PFSK-1 (cell line): ENCODE measurements at regions not wholly inside any gene's neighbourhood (a gene's known extent, or its start where the extent isn't known, plus 50 kb on each side); places are given as distances from the start of the nearest gene placed in this dataset.

Experiments
- FOXP2 ChIP-seq: optimal IDR thresholded peaks from 2 replicates; pipeline ENCODE3; 2011; ENCODE audit warnings: borderline replicate concordance, control low read depth, inconsistent platforms; ENCODE audit not compliant: insufficient read depth; ENCODE audit errors: extremely low read length, extremely low read depth
- POLR2AphosphoS5 ChIP-seq: IDR thresholded peaks from 2 replicates; pipeline ENCODE4 v1.6.1; 2012; ENCODE audit warnings: low read depth, mild to moderate bottlenecking, control low read depth, low read length, moderate library complexity
- SIN3A ChIP-seq: IDR thresholded peaks from 2 replicates; pipeline ENCODE4 v1.6.1; 2012; ENCODE audit warnings: mild to moderate bottlenecking, low read length, moderate library complexity, borderline replicate concordance; ENCODE audit not compliant: insufficient read depth
- TAF1 ChIP-seq: IDR thresholded peaks from 2 replicates; pipeline ENCODE4 v1.6.1; 2012; ENCODE audit warnings: low read length, control low read depth, borderline replicate concordance; ENCODE audit not compliant: insufficient read depth
- TF ChIP-seq, protein P1 (sequence below), 2 experiments: IDR thresholded peaks; 2 replicates each; pipeline versions ENCODE4 v1.6.1 to v1.8.0; 2011 to 2012; ENCODE audit warnings: low read depth in 2 of 2, low read length in 2 of 2, control low read depth in 1 of 2, inconsistent platforms in 1 of 2, mild to moderate bottlenecking in 1 of 2, moderate library complexity in 1 of 2; ENCODE audit not compliant: insufficient read depth in 1 of 2

DNA sequence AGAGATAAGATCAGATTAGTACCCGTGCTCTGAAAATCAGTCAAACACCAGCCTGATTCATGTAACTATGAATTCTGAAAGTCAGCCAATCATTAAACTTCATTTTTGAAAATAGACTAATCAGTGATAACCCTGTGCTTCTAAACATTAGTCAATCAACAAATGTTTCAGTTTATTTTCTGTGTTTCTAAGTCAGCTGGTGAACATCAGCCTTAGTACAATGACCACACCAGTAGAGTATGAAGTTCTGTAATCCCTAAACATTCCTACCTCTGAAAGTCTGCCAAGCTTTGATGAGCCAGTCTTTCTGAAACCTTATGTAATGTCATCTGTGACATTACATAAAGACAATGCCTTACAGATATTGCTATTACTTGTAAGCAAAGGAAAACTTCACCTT is 807.4 kb upstream of the CRIM1 start:
- TF ChIP-seq TAF1 (no peak), POLR2AphosphoS5 (no peak), FOXP2 (no peak), SIN3A (no peak)
- TF ChIP-seq, protein P1, sequence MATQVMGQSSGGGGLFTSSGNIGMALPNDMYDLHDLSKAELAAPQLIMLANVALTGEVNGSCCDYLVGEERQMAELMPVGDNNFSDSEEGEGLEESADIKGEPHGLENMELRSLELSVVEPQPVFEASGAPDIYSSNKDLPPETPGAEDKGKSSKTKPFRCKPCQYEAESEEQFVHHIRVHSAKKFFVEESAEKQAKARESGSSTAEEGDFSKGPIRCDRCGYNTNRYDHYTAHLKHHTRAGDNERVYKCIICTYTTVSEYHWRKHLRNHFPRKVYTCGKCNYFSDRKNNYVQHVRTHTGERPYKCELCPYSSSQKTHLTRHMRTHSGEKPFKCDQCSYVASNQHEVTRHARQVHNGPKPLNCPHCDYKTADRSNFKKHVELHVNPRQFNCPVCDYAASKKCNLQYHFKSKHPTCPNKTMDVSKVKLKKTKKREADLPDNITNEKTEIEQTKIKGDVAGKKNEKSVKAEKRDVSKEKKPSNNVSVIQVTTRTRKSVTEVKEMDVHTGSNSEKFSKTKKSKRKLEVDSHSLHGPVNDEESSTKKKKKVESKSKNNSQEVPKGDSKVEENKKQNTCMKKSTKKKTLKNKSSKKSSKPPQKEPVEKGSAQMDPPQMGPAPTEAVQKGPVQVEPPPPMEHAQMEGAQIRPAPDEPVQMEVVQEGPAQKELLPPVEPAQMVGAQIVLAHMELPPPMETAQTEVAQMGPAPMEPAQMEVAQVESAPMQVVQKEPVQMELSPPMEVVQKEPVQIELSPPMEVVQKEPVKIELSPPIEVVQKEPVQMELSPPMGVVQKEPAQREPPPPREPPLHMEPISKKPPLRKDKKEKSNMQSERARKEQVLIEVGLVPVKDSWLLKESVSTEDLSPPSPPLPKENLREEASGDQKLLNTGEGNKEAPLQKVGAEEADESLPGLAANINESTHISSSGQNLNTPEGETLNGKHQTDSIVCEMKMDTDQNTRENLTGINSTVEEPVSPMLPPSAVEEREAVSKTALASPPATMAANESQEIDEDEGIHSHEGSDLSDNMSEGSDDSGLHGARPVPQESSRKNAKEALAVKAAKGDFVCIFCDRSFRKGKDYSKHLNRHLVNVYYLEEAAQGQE (IDR thresholded peaks at IDR 0.05; ENCODE audit: insufficient read depth in 1 of 2, low read depth in 2 of 2, low read length in 2 of 2): no peak

DNA sequence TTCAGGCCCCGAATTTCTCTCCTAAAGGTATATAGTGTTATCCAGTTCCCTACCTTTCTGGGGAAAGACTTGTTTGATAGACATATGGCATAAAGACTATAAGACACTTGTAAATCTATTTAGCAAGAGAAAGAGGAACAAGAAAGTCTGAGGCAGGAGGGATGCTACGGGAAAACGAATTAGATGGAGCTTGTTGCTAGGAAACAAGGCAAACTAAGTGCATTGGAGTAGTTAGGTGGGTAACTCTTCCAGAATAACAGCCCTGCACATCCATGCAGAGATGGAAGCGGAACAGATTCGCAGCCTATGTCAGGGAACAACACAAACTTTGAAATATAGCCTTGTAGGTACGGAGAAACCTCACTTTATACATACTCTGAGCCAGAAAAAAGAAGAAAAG is 810.3 kb upstream of the CRIM1 start:
- TF ChIP-seq TAF1 (no peak), SIN3A (no peak), FOXP2 (no peak), POLR2AphosphoS5 (no peak)
- TF ChIP-seq, protein P1 (IDR thresholded peaks at IDR 0.05; ENCODE audit: insufficient read depth in 1 of 2, low read depth in 2 of 2, low read length in 2 of 2): no peak

DNA sequence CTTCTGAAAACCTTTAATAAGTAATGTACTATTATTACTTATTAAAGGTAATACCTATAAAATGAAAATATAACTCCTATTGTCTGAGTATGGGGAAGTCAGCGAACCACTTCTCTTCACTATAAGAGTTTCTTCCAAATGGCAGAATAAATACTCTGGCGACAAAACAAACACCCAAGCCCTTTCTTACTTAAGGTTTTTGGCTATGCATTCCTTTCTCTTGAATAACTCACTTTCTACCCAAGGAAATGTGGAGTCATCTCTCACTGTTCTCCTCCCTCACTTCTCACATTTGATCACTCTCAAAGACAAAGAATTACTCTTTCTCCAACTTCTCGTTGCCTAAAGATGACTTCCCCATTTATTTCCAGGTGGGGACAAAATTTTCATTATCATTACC is 816.8 kb upstream of the CRIM1 start:
- TF ChIP-seq, protein P1 (IDR thresholded peaks at IDR 0.05; ENCODE audit: insufficient read depth in 1 of 2, low read depth in 2 of 2, low read length in 2 of 2): no peak
- no peak for TF ChIP-seq POLR2AphosphoS5
- TF ChIP-seq TAF1: no peak
- TF ChIP-seq SIN3A: no peak
- TF ChIP-seq FOXP2: no peak

DNA sequence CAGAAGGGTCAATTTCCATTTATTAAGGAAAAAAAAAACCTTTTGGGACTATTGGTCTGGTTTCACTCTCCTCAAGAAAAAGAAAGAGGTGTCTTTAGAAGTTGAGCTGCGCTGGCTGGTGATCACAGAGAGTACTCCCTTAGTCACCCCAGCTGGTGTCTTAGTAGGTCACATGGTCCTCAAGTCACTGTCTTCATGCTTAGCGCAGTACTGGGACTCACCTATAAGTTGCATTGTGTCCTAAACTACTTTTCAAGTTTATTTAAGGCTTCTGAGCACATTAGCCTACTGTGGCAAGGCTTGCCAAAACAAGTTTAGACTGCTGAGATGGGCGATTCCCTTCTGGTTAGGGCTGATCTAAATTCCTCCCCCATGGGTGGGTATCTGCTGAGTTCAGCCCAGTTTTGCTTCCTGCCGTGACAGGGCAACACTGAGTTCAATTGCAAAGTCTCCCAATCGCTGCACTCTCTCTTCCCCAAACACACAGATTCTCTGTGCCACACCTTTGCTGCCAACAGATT is 824.9 kb upstream of the CRIM1 start:
- TF ChIP-seq POLR2AphosphoS5 (no peak), TAF1 (no peak), FOXP2 (no peak), SIN3A (no peak)
- TF ChIP-seq, protein P1 (IDR thresholded peaks at IDR 0.05; ENCODE audit: insufficient read depth in 1 of 2, low read depth in 2 of 2, low read length in 2 of 2): no peak

DNA sequence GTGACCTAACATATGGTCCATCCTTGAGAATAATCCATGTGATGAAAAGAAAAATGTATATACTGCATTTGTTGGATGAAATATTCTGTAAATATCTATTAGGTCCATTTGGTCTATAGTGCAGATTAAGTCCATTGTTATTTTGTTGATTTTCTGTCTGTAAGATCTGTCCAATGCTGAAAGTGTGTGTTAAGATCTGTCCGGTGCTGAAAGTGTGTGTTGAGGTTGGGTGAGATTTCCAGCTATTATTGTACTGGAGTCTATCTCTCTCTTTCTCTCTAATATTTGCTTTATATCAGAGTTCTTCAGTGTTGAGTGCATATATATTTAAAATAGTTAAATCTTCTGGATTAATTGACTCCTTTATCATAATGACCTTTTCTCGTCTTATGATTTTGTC is 828.8 kb upstream of the CRIM1 start:
- TF ChIP-seq POLR2AphosphoS5 (no peak), FOXP2 (no peak)
- TF ChIP-seq, protein P1 (IDR thresholded peaks at IDR 0.05; ENCODE audit: insufficient read depth in 1 of 2, low read depth in 2 of 2, low read length in 2 of 2): peak; percentile 76 to 94
